Activated CD4-positive, alpha-beta T cell treated with anti-CD3 and anti-CD28 coated beads, Interleukin-2, amount 50 U/mL, for 48 hours (primary cell): ENCODE measurements at regions not wholly inside any gene's neighbourhood (a gene's known extent, or its start where the extent isn't known, plus 50 kb on each side); places are given as distances from the start of the nearest gene placed in this dataset.
"Not testable (repeated sequence)": the region's sequence is repeated elsewhere in the genome, so short reads cannot be mapped to it uniquely, and the experiment has no call there.

Source experiments
- DNase-seq, 2 experiments: peaks; one replicate each; pipeline ENCODE4 v3.0.0-alpha.2; 2020

GRCh38 chr7:152956006-152956405, 196.5 kb downstream of the ACTR3B start:
- no peak for DNase-seq

- no peak for DNase-seq
Measured at GRCh38 chr7:152959610-152960009, 200.1 kb downstream of the ACTR3B start.

- not testable (repeated sequence) for DNase-seq
Measured at GRCh38 chr7:152961796-152962195, 202.2 kb downstream of the ACTR3B start.

GRCh38 chr7:152966189-152966588, 206.6 kb downstream of the ACTR3B start:
- no peak for DNase-seq

- DNase-seq, result no peak
Measured at GRCh38 chr7:152967958-152968357, 208.4 kb downstream of the ACTR3B start.

- no peak for DNase-seq
Measured at GRCh38 chr7:152968514-152968913, 209.0 kb downstream of the ACTR3B start.

DNA sequence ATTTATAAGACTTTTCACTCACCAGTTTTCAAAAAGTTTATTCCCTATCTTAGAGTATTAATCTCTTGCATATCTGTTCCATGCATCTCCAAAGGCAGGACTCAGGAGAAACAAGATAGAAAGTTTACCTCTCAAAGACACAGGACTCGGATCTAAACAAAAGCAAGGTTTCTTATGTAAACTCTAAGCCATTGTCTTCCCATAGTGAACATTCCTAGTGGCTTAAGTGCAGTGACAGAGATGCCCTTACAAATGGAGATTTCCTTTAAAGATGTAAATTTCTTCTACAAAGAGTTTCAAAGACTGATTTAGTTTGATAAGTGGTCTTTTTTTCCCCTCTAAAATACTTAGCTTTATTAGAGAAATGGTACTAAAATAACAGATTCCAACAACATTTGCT, 209.8 kb downstream of the ACTR3B start:
- no peak for DNase-seq

DNA sequence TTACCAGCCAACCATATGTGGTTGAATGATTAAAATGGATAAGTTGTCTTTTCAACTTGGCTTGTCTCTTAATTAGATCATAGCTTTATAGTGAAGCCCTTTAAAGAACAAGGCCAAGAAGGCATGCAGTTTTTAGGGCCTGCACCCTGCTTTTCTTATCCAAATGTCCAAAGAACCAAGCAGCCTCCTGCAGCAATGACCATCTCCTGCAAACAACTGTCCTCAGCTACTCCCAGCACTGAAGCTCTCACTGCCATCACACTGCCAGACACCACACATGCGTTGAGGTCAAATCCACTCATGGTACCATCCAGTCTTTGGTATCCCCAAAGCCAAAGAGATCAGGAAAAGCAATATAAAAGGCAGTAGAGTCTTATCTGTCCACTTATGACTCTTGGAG, 210.3 kb downstream of the ACTR3B start:
- DNase-seq, result no peak

GRCh38 chr7:152970481-152970880, 210.9 kb downstream of the ACTR3B start:
- no peak for DNase-seq

DNA sequence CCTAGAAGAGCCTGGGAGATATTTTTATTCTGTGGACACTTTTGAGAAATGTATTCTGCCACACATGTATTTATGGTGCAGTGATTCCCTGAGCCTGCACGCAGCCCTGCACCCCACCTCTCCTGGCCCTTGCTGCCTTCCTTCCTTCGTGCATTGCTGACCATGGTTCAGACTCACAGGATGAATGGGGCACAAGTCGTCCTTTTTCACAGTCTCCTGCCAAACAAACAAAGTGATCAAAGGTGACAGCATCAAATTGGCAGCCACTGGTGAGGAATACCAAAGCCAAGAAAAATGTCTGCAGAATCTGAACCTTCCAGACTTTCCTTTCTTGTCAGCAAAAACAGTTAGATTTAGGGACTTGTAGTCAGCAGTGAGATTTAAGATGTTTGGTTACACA, 215.0 kb downstream of the ACTR3B start:
- no peak for DNase-seq

- no peak for DNase-seq
Measured at GRCh38 chr7:152975076-152975475, 215.5 kb downstream of the ACTR3B start.

- DNase-seq, result no peak
Measured at GRCh38 chr7:152979376-152979775, 219.8 kb downstream of the ACTR3B start.

DNA sequence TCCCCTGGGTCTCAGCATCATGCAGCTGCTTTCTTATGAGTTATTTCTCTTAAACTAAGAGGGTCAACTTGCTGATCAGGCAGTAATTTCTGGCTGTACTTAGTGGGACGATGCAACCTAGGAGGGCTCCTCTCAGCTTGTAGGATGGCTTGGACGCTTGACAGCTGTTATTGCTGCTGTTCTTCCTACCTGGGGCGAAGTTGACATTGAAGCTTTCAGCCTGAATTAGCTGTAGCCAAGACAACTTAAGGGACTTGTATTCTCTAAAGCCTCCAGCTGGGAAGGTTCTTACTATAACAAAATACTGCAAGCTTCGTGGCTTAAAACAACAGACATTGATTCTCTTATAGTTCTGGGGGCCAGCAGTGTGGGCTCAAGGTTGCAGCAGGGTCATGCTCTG, 224.9 kb downstream of the ACTR3B start:
- no peak for DNase-seq

DNA sequence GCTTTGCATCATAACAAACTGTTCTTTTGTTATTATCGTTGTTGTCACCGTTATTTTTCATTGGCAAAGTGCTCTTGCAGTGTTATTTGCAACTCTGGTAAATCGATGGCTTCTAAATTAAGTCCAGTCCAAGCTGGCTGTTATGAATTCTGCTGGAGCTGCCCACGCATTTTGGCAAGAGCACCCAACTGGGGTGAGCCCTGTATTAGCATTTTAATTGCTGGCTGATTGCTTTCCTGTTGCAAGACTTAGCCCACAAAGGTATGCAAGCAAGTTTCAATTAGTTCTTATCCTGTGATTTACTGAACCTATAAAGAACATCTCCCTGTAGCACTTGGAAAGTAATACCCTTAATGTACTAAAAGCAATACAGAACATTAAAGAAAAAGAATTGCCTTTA, 226.8 kb downstream of the ACTR3B start:
- no peak for DNase-seq

DNA sequence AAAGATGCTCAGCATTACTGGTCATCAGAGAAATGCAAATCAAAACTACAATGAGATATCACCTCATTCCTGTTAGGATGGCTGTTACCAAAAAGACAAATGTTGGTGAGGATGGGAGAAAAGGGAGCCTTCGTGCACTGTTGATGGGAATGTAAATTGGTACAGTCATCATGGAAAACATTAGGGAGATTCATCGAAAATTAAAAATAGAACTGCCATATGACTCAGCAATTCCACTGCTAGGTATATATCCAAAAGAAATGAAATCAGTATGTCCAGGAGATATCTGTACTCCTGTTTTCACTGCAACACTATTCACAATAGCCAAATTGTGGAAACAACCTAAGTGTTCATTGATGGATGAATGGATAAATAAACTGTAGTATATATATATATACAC, 228.1 kb downstream of the ACTR3B start:
- no peak for DNase-seq

DNA sequence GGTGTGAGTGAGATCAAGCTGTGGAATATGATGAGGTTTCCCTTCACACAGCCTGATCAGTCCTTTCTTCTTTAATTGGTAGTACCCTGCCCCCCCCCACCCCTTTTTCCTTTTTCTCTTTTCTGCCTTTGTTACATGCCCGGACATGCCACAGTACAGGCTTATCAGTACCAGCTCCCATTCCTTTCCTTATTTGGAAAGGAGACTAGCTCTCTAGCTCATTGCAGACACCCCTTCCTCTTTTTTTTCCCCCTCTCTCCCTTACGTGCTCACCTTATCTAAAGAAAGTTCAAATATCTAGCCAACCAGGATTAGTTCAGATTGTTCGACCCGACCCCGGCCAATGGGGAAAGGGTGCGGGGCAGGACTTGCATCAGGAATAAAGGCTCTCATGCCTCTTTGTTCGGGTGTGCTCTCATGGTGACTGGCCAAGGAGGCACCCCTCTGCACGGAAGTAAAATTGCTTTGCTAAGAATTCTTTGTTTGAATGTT, 230.4 kb downstream of the ACTR3B start:
- no peak for DNase-seq

DNA sequence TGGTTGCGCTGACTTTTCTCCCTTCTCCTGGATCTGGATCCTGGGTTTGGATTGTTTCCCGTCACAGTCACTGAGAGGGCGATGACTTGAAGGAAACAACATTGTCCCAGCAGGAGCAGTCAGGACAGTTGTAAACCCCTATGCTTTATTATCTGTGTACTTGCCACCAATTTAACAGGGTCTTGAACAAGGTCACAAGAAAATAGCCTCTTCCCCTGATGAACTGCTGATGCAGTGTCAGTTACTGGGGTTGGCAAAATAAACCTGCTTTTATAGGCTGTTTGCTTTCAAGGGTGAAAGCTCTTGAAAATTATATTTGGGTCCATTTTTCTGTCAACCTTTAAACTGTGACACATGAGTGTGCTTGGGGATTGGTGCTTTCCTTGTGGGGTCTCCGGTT, 238.9 kb downstream of the ACTR3B start:
- DNase-seq, result no peak

GRCh38 chr7:153002115-153002514, 242.6 kb downstream of the ACTR3B start:
- no peak for DNase-seq

DNA sequence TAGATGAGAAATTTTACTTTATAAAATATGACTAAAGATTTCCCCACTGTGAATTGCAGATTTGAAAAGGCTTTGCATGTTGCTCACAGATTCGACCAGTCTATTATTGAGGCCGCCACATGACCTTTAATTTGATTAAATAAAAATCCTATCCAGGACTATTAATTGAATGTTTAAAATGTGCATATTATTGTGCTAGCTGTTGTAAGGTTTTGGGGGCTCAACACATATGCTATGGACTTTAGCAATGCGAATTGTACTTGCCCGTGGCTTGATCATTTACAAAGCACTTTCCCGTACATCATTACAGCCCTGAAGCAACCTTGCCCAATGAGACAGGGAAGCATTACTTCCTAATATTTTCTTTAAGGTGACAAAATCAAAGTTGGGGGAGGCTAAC, 243.0 kb downstream of the ACTR3B start:
- no peak for DNase-seq

- no peak for DNase-seq
Measured at GRCh38 chr7:153004341-153004740, 244.8 kb downstream of the ACTR3B start.

DNA sequence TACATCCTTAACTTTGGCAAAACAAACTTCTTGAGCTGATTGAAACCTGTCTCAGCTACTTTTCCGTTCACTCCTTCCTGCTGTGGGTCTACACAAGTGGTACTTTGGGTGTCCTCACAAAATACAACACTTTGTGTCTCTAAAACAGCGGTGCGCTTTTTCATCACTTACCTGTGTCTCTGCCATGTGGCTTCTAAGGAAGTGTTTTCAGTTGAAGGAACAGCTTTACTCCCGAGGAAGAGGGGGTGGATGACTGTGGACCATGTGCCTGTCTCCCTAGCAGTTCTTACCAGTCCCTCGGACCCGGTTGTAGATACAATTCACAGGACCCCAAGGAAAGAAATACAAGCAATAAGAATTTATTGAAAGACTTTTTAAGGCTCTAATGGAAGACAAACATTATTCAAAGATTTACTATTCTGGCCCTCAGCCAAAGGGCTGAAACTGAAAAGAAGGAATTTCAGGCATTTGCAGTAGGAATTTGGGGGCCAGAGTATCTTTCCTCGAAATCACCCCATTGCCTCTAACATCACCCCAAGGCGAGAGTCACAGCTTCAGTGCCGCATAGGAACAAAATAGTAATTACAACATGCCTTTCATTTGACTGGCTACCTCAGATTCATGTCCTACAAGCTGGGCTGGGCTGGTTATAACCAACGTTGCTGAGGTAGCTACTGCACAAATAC, 246.3 kb downstream of the ACTR3B start:
- DNase-seq, result no peak

GRCh38 chr7:153006452-153006851, 246.9 kb downstream of the ACTR3B start:
- no peak for DNase-seq

DNA sequence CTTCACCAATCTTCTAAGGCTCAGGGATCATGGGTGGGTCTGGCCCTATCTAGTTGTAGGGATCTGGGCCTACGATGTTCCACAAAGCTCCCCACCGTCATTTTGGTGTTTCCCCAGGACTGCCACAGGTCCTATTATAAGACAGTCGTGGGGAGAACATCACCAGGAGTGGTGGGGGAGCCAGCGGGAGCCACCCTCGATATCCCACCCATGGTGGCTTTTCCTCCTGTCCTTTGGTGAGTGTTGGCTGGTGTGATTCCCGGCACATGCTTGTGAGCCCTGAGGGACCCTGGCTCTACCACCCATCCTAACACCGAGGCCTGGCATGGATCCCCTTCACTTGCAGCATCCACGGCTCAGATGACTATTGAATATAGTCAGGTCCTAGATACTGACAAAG, 247.4 kb downstream of the ACTR3B start:
- no peak for DNase-seq

DNA sequence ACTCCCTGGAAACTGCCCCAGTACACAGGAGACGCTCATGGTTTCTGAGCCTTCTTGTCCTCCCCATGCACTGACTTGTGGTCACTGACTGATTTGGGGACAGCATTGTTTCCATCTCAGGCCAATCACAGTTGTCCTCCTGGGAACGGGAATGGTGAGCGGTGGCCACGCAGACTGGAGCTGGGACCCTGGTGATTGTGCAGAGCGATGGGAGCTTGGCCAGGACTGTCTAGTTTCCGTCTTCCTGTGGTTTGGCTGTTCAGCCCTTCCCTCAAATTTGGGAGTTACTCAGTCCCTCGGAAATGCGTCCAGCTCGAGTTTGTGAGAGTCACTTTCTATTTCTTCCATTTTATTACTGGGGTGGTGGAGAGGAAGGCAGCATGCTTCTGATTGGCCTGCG, 250.9 kb downstream of the ACTR3B start:
- DNase-seq, result no peak

DNA sequence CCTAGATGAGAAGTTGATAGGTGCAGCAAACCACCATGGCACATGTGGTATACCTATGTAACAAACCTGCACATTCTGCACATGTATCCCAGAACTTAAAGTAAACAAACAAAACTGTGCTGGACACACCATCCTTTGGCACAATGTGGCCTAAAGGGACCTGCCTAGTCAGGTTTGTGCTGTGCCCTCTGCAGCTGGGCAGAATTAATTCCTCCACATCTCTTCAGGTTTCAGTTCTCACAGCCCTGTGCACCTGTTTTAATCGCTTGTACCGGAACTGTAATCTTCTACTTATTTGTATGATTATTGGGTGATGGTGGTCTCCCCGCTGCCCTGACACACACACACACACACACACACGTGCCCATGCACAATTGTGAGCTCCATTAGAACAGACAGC, 252.7 kb downstream of the ACTR3B start:
- DNase-seq, result no peak
